Mammary epithelial cell (primary cell): ENCODE measurements at regions not wholly inside any gene's neighbourhood (a gene's known extent, or its start where the extent isn't known, plus 50 kb on each side); places are given as distances from the start of the nearest gene placed in this dataset.

Experiments used
- EZH2 ChIP-seq: IDR thresholded peaks from 2 replicates; pipeline ENCODE4 v1.6.1; 2012; ENCODE audit warnings: low read length, inconsistent platforms, borderline replicate concordance
- TF ChIP-seq, protein P1 (sequence below), 2 donors: IDR thresholded peaks in 1 of 2; conservative IDR thresholded peaks in 1 of 2; 2 replicates each; pipeline ENCODE4 v1.5.1; 2011 to 2012; ENCODE audit warnings: inconsistent platforms in 2 of 2, low read length in 2 of 2, mild to moderate bottlenecking in 2 of 2, control low read depth in 1 of 2, low read depth in 1 of 2; ENCODE audit not compliant: insufficient read depth in 1 of 2; ENCODE audit errors: extremely low read depth in 1 of 2

GRCh38 chr5:174793076-174793475 is 68.7 kb downstream of the MSX2 start:
- TF ChIP-seq, protein P1, sequence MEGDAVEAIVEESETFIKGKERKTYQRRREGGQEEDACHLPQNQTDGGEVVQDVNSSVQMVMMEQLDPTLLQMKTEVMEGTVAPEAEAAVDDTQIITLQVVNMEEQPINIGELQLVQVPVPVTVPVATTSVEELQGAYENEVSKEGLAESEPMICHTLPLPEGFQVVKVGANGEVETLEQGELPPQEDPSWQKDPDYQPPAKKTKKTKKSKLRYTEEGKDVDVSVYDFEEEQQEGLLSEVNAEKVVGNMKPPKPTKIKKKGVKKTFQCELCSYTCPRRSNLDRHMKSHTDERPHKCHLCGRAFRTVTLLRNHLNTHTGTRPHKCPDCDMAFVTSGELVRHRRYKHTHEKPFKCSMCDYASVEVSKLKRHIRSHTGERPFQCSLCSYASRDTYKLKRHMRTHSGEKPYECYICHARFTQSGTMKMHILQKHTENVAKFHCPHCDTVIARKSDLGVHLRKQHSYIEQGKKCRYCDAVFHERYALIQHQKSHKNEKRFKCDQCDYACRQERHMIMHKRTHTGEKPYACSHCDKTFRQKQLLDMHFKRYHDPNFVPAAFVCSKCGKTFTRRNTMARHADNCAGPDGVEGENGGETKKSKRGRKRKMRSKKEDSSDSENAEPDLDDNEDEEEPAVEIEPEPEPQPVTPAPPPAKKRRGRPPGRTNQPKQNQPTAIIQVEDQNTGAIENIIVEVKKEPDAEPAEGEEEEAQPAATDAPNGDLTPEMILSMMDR (conservative IDR thresholded peaks at IDR 0.05 in 1 of 2, IDR thresholded peaks at IDR 0.05 in 1 of 2; ENCODE audit: extremely low read depth in 1 of 2, insufficient read depth in 1 of 2, low read depth in 1 of 2, low read length in 2 of 2), result no peak
- TF ChIP-seq EZH2, result no peak
